ENCODE measurements at regions not wholly inside any gene's neighbourhood (a gene's known extent, or its start where the extent isn't known, plus 50 kb on each side); places are given as distances from the start of the nearest gene placed in this dataset.

- no peak for TF ChIP-seq EZH2phosphoT487 (IDR thresholded peaks at IDR 0.05; ENCODE audit: insufficient read depth, low read depth)
- TF ChIP-seq EZH2 (IDR thresholded peaks at IDR 0.05; ENCODE audit: insufficient read depth, poor library complexity, severe bottlenecking), result no peak
Measured at GRCh38 chr7:156537006-156537405, 103.6 kb upstream of the RNF32 start.

All from GM23248 (cell line).